ENCODE measurements at regions not wholly inside any gene's neighbourhood (a gene's known extent, or its start where the extent isn't known, plus 50 kb on each side); places are given as distances from the start of the nearest gene placed in this dataset.

DNA sequence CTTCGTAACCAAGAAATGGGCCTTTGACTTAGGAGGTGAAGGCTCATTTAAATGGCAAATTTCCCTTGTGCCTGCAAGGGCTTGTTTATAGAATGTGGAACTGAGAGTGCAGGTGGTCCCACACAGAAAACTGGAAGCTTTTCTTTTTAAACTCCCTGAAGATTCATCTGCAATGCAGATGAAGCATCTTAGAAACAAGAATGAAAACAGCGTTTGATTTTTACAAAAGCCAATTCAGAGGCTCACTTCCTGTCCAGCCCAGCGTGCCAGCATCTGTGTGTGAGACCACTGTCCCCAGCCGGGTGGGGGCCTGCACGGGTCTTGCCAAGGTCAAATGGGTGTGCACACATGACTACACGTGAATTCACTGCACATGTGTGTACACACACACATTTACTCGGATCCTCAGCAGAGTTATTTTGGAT, 94.7 kb downstream of the LINGO1 start:
- no peak for DNase-seq (ENCODE audit: low read depth, low spot score)
- H3K79me2 ChIP-seq (ENCODE audit: control insufficient read depth, insufficient read depth, low read length) = no peaks in the 10 kb centered on the region
- no peak for TF ChIP-seq POLR2AphosphoS5 (IDR thresholded peaks at IDR 0.05; ENCODE audit: insufficient read depth, low read depth, low read length)
- ChIA-PET POLR2A (no interaction called here), CTCF (interaction anchor here (1.7 kb wide), 1 partner anchor 419 kb away, joined by 6 read pairs; no protein-coding TSS in a partner anchor)
- no peaks in the 10 kb centered on the region for H3K9me1 ChIP-seq (replicated peaks; ENCODE audit: control insufficient read depth, extremely low read depth, insufficient read depth, low read length)
- H3K27me3 ChIP-seq (ENCODE audit: control insufficient read depth in 2 of 2, insufficient read depth in 2 of 2, low read length in 2 of 2) = peaks cover 2 to 4% of the 10 kb centered on the region in 2 experiments
- H3K9ac ChIP-seq (replicated peaks; ENCODE audit: extremely low read depth, insufficient read depth, low read length) = no peak overlapping the region
- no peak overlapping the region for H3K4me3 ChIP-seq (replicated peaks in 1 of 3; ENCODE audit: insufficient read depth in 1 of 3, low read depth in 1 of 3, low read length in 3 of 3)
- no peaks in the 10 kb centered on the region for H3K9me3 ChIP-seq (replicated peaks; ENCODE audit: control insufficient read depth, insufficient read depth, low read length)
- dilution Hi-C loops (cut with MboI; ENCODE audit: extremely low pct_ligation_motif_present, low sequenced_read_pairs) (no loop called here), intact Hi-C loops (cut with micrococcal nuclease) (no loop called here)
- H4K20me1 ChIP-seq (replicated peaks; ENCODE audit: control insufficient read depth, extremely low read depth, insufficient read depth, low read length) = no peaks in the 10 kb centered on the region
- H3K4me1 ChIP-seq (ENCODE audit: control insufficient read depth, extremely low read depth, insufficient read depth, low read length) = peaks cover 2% of the 10 kb centered on the region
- no peak overlapping the region for H3K27ac ChIP-seq (ENCODE audit: insufficient read depth, low read depth, low read length)
- H3K36me3 ChIP-seq (ENCODE audit: control insufficient read depth in 2 of 2, extremely low read depth in 1 of 2, insufficient read depth in 2 of 2, low read length in 2 of 2) = no peaks in the 10 kb centered on the region
- no peak overlapping the region for H3K4me2 ChIP-seq (ENCODE audit: insufficient read depth, low read length)
- no peak overlapping the region for H2AFZ ChIP-seq (ENCODE audit: low read depth, low read length)
- no TSS peak for BruUV-seq (replicated peaks)
- no peak for FAIRE-seq

DNA sequence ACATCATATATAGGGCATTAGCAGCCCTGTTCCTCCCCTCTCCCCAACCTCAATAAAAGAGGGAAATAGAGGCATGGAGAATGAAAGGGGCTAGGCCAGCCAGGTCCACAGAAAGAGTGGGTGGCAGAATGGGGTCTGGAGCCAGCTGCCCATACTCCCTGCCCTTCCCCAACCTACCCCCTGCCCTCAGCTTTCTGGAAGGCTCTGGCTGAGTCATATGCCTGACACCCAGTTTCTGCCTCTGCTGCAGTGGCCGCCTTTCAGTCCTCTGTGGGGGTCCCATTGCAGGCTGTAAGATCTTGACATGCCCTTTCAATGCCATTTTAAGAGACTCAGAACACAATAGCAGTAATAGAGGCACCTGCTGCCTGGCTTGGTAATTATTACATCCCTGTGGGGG, 95.7 kb downstream of the LINGO1 start:
- Histone ChIP-seq H4K20me1 (replicated peaks; ENCODE audit: control insufficient read depth, extremely low read depth, insufficient read depth, low read length) (no peaks in the 10 kb centered on the region), H3K9me3 (replicated peaks; ENCODE audit: control insufficient read depth, insufficient read depth, low read length) (no peaks in the 10 kb centered on the region), H3K4me1 (ENCODE audit: control insufficient read depth, extremely low read depth, insufficient read depth, low read length) (no peaks in the 10 kb centered on the region), H2AFZ (ENCODE audit: low read depth, low read length) (no peak overlapping the region), H3K4me2 (ENCODE audit: insufficient read depth, low read length) (no peak overlapping the region), H3K27me3 (ENCODE audit: control insufficient read depth in 2 of 2, insufficient read depth in 2 of 2, low read length in 2 of 2) (peaks cover 2 to 5% of the 10 kb centered on the region in 2 experiments), H3K27ac (ENCODE audit: insufficient read depth, low read depth, low read length) (no peak overlapping the region), H3K9ac (replicated peaks; ENCODE audit: extremely low read depth, insufficient read depth, low read length) (no peak overlapping the region), H3K9me1 (replicated peaks; ENCODE audit: control insufficient read depth, extremely low read depth, insufficient read depth, low read length) (no peaks in the 10 kb centered on the region), H3K4me3 (replicated peaks in 1 of 3; ENCODE audit: insufficient read depth in 1 of 3, low read depth in 1 of 3, low read length in 3 of 3) (no peak overlapping the region), H3K79me2 (ENCODE audit: control insufficient read depth, insufficient read depth, low read length) (no peaks in the 10 kb centered on the region), H3K36me3 (ENCODE audit: control insufficient read depth in 2 of 2, extremely low read depth in 1 of 2, insufficient read depth in 2 of 2, low read length in 2 of 2) (no peaks in the 10 kb centered on the region)
- DNase-seq (ENCODE audit: low read depth, low spot score) = no peak
- FAIRE-seq = no peak
- dilution Hi-C loops (cut with MboI; ENCODE audit: extremely low pct_ligation_motif_present, low sequenced_read_pairs) (no loop called here), intact Hi-C loops (cut with micrococcal nuclease) (no loop called here)
- no TSS peak for BruUV-seq (replicated peaks)
- POLR2A ChIA-PET = no interaction called here
- CTCF ChIA-PET = interaction anchor here (1.3 to 2.6 kb wide), 2 partner anchors 350 to 419 kb away, joined by 4 to 9 read pairs; no protein-coding TSS in a partner anchor
- TF ChIP-seq, protein P1, sequence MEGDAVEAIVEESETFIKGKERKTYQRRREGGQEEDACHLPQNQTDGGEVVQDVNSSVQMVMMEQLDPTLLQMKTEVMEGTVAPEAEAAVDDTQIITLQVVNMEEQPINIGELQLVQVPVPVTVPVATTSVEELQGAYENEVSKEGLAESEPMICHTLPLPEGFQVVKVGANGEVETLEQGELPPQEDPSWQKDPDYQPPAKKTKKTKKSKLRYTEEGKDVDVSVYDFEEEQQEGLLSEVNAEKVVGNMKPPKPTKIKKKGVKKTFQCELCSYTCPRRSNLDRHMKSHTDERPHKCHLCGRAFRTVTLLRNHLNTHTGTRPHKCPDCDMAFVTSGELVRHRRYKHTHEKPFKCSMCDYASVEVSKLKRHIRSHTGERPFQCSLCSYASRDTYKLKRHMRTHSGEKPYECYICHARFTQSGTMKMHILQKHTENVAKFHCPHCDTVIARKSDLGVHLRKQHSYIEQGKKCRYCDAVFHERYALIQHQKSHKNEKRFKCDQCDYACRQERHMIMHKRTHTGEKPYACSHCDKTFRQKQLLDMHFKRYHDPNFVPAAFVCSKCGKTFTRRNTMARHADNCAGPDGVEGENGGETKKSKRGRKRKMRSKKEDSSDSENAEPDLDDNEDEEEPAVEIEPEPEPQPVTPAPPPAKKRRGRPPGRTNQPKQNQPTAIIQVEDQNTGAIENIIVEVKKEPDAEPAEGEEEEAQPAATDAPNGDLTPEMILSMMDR (IDR thresholded peaks at IDR 0.05; ENCODE audit: extremely low read depth in 1 of 2, insufficient read depth in 1 of 2, low read depth in 1 of 2, low read length in 2 of 2) = no peak
- TF ChIP-seq, protein P2, sequence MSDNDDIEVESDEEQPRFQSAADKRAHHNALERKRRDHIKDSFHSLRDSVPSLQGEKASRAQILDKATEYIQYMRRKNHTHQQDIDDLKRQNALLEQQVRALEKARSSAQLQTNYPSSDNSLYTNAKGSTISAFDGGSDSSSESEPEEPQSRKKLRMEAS (IDR thresholded peaks at IDR 0.05; ENCODE audit: insufficient read depth, insufficient read length) = no peak
- TF ChIP-seq GATA2 (IDR thresholded peaks at IDR 0.05; ENCODE audit: insufficient read depth, insufficient read length, low read depth, low read length) = no peak
- no peak for TF ChIP-seq JUN (IDR thresholded peaks at IDR 0.05; ENCODE audit: borderline replicate concordance, insufficient read depth, insufficient read length, low read depth)
- TF ChIP-seq EZH2 (IDR thresholded peaks at IDR 0.05; ENCODE audit: borderline replicate concordance, low read depth, low read length, severe bottlenecking) = no peak

Data from endothelial cell of umbilical vein (primary cell).